ENCODE measurements at regions not wholly inside any gene's neighbourhood (a gene's known extent, or its start where the extent isn't known, plus 50 kb on each side); places are given as distances from the start of the nearest gene placed in this dataset.

GRCh38 chr9:90365666-90366065, 277.0 kb downstream of the DIRAS2 start:
- DNase-seq: no peak

GRCh38 chr9:90368241-90368640, 274.4 kb downstream of the DIRAS2 start:
- no peak for DNase-seq

GRCh38 chr9:90368928-90369327, 273.7 kb downstream of the DIRAS2 start:
- no peak for DNase-seq

- no peak for DNase-seq
These were observed 262.9 kb downstream of the DIRAS2 start for GRCh38 chr9:90379771-90380170.

GRCh38 chr9:90385146-90385545, 257.5 kb downstream of the DIRAS2 start:
- DNase-seq: no peak

GRCh38 chr9:90393365-90394152, 249.1 kb downstream of the DIRAS2 start:
- no peak for DNase-seq

GRCh38 chr9:90394871-90395270, 247.8 kb downstream of the DIRAS2 start:
- no peak for DNase-seq

- no peak for DNase-seq
These were observed 242.5 kb downstream of the DIRAS2 start for GRCh38 chr9:90400091-90400490.

- no peak for DNase-seq
These were observed 234.0 kb downstream of the DIRAS2 start for GRCh38 chr9:90408659-90409058.

GRCh38 chr9:90419221-90419851, 223.3 kb downstream of the DIRAS2 start:
- no peak for DNase-seq

GRCh38 chr9:90420211-90420610, 222.4 kb downstream of the DIRAS2 start:
- no peak for DNase-seq

GRCh38 chr9:90420768-90421513, 221.7 kb downstream of the DIRAS2 start:
- no peak for DNase-seq

- no peak for DNase-seq
These were observed 220.8 kb downstream of the DIRAS2 start for GRCh38 chr9:90421786-90422185.

GRCh38 chr9:90423661-90424193, 218.9 kb downstream of the DIRAS2 start:
- DNase-seq: no peak

- DNase-seq: no peak
These were observed 214.1 kb downstream of the DIRAS2 start for GRCh38 chr9:90428517-90428916.

- DNase-seq: no peak
These were observed 209.7 kb downstream of the DIRAS2 start for GRCh38 chr9:90432951-90433350.

- no peak for DNase-seq
These were observed 209.2 kb downstream of the DIRAS2 start for GRCh38 chr9:90433398-90433941.

- DNase-seq: no peak
These were observed 200.8 kb downstream of the DIRAS2 start for GRCh38 chr9:90441814-90442213.

- no peak for DNase-seq
These were observed 199.9 kb downstream of the DIRAS2 start for GRCh38 chr9:90442723-90443122.

GRCh38 chr9:90444609-90445204, 197.9 kb downstream of the DIRAS2 start:
- DNase-seq: no peak

GRCh38 chr9:90445391-90445790, 197.2 kb downstream of the DIRAS2 start:
- no peak for DNase-seq

- no peak for DNase-seq
These were observed 196.2 kb downstream of the DIRAS2 start for GRCh38 chr9:90446200-90446948.
